Right atrium auricular region (tissue), 2 donors: ENCODE measurements at regions not wholly inside any gene's neighbourhood (a gene's known extent, or its start where the extent isn't known, plus 50 kb on each side); places are given as distances from the start of the nearest gene placed in this dataset.

Experiments used
- DNase-seq: peaks from one replicate; pipeline ENCODE4 v3.0.0-alpha.2; 2019; ENCODE audit warnings: low spot score
- H3K27ac ChIP-seq, 2 donors: fragments of 200-600 bp; sonication (generic); 1 replicate in 1 of 2; 2 replicates in 1 of 2; pipeline ENCODE4 v1.5.1; 2016 to 2019
- H3K27me3 ChIP-seq, 2 donors: fragments of 200-600 bp; sonication (generic); one replicate each; pipeline versions ENCODE4 v1.5.1 to v1.6.0; 2017 to 2019
- H3K36me3 ChIP-seq: fragments of 200-600 bp; sonication (generic); one replicate; pipeline ENCODE4 v1.5.1; 2016
- H3K4me1 ChIP-seq, 2 donors: fragments of 200-600 bp; sonication (generic); one replicate each; pipeline versions ENCODE4 v1.5.1 to v1.6.0; 2017 to 2019
- H3K4me3 ChIP-seq, 2 donors: fragments of 200-600 bp; sonication (generic); 1 replicate in 1 of 2; 2 replicates in 1 of 2; pipeline ENCODE4 v1.5.1; 2017 to 2019; ENCODE audit warnings: mild to moderate bottlenecking in 1 of 2, moderate library complexity in 1 of 2
- H3K9me3 ChIP-seq, 2 donors: fragments of 200-600 bp; sonication (generic); one replicate each; pipeline ENCODE4 v1.5.1; 2019
- TF ChIP-seq, protein P1 (sequence below), 2 donors: fragments of 200-600 bp; sonication (generic); IDR thresholded peaks; one replicate each; pipeline ENCODE4 v1.5.1; 2019; ENCODE audit warnings: antibody characterized with exemption in 2 of 2

DNA sequence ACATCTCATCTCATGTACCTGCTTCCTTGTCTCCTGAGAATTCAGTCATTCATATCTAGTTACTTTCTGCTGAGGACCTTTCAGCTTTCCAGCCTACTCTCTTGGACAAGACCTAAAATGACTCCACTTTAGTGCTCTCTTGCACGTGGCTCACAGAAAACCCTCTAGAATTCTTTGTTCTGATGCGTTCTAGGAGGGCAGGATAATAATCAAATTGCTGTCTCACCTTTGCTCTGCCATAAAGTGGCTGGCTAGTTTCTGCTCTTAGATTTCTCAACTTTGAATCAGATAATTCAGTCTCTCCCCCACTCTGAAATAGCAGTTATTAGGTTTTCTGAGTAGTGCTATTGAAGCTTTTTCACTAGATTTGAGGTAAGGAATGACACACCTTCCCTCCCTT lies 429.5 kb upstream of the FBXO33 start:
- Histone ChIP-seq H3K9me3 (no peaks in the 10 kb centered on the region), H3K4me3 (no peak overlapping the region), H3K27ac (no peak overlapping the region), H3K36me3 (no peaks in the 10 kb centered on the region), H3K4me1 (no peaks in the 10 kb centered on the region), H3K27me3 (no peaks in the 10 kb centered on the region)
- DNase-seq: no peak
- TF ChIP-seq, protein P1, sequence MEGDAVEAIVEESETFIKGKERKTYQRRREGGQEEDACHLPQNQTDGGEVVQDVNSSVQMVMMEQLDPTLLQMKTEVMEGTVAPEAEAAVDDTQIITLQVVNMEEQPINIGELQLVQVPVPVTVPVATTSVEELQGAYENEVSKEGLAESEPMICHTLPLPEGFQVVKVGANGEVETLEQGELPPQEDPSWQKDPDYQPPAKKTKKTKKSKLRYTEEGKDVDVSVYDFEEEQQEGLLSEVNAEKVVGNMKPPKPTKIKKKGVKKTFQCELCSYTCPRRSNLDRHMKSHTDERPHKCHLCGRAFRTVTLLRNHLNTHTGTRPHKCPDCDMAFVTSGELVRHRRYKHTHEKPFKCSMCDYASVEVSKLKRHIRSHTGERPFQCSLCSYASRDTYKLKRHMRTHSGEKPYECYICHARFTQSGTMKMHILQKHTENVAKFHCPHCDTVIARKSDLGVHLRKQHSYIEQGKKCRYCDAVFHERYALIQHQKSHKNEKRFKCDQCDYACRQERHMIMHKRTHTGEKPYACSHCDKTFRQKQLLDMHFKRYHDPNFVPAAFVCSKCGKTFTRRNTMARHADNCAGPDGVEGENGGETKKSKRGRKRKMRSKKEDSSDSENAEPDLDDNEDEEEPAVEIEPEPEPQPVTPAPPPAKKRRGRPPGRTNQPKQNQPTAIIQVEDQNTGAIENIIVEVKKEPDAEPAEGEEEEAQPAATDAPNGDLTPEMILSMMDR (IDR thresholded peaks at IDR 0.05): no peak

DNA sequence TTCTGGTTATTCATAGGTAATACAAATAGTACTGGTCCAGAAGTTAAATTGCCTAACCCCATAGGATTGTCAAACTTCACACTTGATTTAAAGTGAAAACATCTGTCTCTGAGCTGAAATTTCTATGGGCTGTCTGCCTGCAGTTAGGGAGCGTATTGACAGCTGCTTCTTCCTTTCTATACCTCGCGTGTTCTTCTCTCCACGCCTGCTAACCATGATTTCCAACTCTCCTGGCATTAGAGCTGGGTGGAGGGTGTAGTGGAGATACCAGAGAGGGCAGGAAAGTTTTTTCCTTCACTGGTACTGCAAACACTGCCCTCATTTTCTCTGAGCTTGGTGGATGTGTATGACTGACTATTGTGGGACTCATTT lies 429.0 kb upstream of the FBXO33 start:
- H3K4me3 ChIP-seq: no peak overlapping the region
- H3K4me1 ChIP-seq: no peaks in the 10 kb centered on the region
- DNase-seq: no peak
- H3K27ac ChIP-seq: no peak overlapping the region
- no peaks in the 10 kb centered on the region for H3K9me3 ChIP-seq
- no peaks in the 10 kb centered on the region for H3K36me3 ChIP-seq
- no peaks in the 10 kb centered on the region for H3K27me3 ChIP-seq
- TF ChIP-seq, protein P1 (IDR thresholded peaks at IDR 0.05): no peak

DNA sequence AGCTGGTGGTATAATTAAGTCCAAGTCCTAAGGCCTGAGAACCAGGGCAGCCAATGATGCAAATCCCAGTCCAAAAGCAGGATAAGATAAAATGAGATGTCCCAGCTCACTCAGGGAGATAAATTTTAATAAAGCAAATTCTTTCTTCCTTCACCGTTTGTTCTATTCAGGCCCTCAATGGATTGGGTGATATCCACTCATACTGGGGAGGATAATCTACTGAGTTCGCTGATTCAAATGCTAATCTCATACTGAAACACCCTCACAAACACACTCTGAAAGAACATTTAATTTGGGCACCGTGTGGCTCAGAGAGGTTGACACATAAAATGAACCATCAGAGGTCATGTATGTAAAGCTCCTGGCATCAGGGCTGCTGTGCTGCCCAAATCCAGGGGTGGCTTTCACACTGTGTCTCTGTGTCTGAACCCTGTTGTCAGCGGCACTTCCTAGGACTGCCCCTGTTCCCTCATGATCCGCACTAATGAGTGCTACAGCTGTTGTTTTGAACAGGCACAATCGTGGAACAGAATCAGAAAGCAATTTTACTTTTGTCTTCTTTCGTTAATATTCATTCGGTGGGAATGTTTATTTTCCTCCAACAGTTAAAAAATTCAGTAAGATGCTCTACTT lies 428.5 kb upstream of the FBXO33 start:
- no peaks in the 10 kb centered on the region for H3K27me3 ChIP-seq
- no peaks in the 10 kb centered on the region for H3K36me3 ChIP-seq
- H3K4me3 ChIP-seq: no peak overlapping the region
- no peak overlapping the region for H3K27ac ChIP-seq
- H3K4me1 ChIP-seq: no peaks in the 10 kb centered on the region
- no peaks in the 10 kb centered on the region for H3K9me3 ChIP-seq
- no peak for DNase-seq
- TF ChIP-seq, protein P1 (IDR thresholded peaks at IDR 0.05): no peak

DNA sequence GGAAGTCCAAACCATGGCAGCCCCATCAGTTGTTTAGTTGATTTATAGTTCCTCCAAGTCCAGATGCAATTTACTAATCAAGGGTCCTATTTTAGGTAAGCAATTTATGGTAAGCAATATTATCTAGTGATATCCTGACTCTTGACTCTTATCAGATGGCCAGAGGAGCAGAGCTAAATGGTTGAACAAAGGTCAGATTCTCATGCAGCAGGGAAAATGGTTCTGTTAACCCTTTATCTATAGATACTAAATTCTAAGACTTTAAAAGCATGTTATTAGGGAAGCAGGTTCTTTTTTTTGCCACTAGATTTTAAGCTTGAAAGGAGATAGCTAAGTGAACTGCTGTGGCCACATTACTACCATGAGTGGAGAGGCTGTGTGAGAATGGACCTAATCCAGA lies 427.1 kb upstream of the FBXO33 start:
- Histone ChIP-seq H3K4me1 (no peaks in the 10 kb centered on the region), H3K9me3 (no peaks in the 10 kb centered on the region), H3K4me3 (no peak overlapping the region), H3K27me3 (no peaks in the 10 kb centered on the region), H3K27ac (no peak overlapping the region), H3K36me3 (no peaks in the 10 kb centered on the region)
- no peak for DNase-seq
- TF ChIP-seq, protein P1 (IDR thresholded peaks at IDR 0.05): no peak

DNA sequence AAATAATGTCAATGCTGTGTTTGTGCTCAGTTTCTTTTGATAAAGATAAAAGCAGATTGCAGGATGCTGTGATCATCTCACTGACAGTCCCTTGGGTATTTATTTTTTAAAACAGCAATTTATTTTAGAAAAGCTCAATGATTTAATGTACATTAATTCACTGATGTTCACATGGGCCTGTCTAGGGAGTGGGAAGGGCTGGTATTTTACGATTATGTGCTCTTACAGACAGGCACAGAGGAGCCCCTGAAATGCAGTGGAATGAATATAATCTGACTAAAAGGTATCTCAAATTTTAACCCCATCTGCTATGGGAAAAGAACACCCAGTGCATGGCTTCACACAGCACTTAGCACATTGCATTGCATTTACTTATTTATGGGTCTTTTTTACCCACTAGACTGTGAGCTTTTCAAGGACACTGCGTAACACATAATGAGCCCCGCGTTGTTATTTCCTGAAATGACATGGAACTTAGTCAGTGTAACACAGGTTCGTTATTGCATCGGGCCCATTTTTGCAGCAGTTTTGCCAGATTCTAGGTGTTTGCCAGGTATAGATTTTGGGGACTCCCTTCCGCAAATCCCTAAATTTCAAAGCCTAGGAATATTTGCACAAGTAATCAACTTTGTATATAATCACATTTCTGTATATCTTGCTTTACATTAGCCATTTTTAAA lies 425.3 kb upstream of the FBXO33 start:
- H3K9me3 ChIP-seq: no peaks in the 10 kb centered on the region
- DNase-seq: no peak
- H3K36me3 ChIP-seq: no peaks in the 10 kb centered on the region
- no peak overlapping the region for H3K4me3 ChIP-seq
- H3K27ac ChIP-seq: no peak overlapping the region
- TF ChIP-seq, protein P1 (IDR thresholded peaks at IDR 0.05): no peak
- no peaks in the 10 kb centered on the region for H3K4me1 ChIP-seq
- no peaks in the 10 kb centered on the region for H3K27me3 ChIP-seq

DNA sequence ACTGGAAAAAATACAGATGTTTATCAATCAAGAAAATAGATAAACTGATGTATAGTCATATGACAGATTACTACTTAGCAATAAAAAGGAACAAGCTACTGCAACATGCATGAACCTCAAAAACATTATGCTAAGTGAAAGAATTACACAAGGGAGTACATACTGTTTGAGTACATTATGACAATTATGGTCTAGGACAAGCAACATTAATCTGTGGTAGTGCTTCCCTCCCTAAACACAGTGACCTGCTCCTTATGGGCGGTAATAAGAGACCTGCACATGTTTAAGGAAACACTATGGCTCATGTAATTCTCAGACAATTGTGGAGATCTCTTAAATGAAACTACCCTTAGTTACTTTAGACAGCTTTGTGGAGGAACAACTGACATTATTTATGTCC lies 421.2 kb upstream of the FBXO33 start:
- no peaks in the 10 kb centered on the region for H3K9me3 ChIP-seq
- H3K27me3 ChIP-seq: no peaks in the 10 kb centered on the region
- H3K4me3 ChIP-seq: no peak overlapping the region
- no peaks in the 10 kb centered on the region for H3K36me3 ChIP-seq
- no peak for DNase-seq
- TF ChIP-seq, protein P1 (IDR thresholded peaks at IDR 0.05): no peak
- no peaks in the 10 kb centered on the region for H3K4me1 ChIP-seq
- no peak overlapping the region for H3K27ac ChIP-seq
